Vagina (tissue), 2 donors: ENCODE measurements at regions not wholly inside any gene's neighbourhood (a gene's known extent, or its start where the extent isn't known, plus 50 kb on each side); places are given as distances from the start of the nearest gene placed in this dataset.
A peak's percentile ranks its signal among the peaks of the same experiment; 100 is the strongest.

ENCODE experiments used
- DNase-seq, 2 donors: peaks; one replicate each; pipeline ENCODE4 v3.0.0-alpha.2; 2017; ENCODE audit errors: extremely low spot score in 2 of 2
- H3K27ac ChIP-seq: fragments of 200-600 bp; sonication (generic); one replicate; pipeline ENCODE4 v1.5.1; 2019
- H3K27me3 ChIP-seq: fragments of 200-600 bp; sonication (generic); one replicate; pipeline ENCODE4 v1.5.1; 2019
- H3K36me3 ChIP-seq, 2 donors: fragments of 200-600 bp; sonication (generic); one replicate each; pipeline ENCODE4 v1.5.1; 2017 to 2019
- H3K4me1 ChIP-seq: fragments of 200-600 bp; sonication (generic); one replicate; pipeline ENCODE4 v1.5.1; 2019
- H3K4me3 ChIP-seq, 2 donors: fragments of 200-600 bp; sonication (generic); 1 replicate in 1 of 2; 2 replicates in 1 of 2; pipeline ENCODE4 v1.5.1; 2016 to 2019
- H3K9me3 ChIP-seq: fragments of 200-600 bp; sonication (generic); one replicate; pipeline ENCODE4 v1.5.1; 2019
- POLR2A ChIP-seq, 2 donors: fragments of 450-650 bp; IDR thresholded peaks; one replicate each; pipeline ENCODE4 v1.6.1; 2017; ENCODE audit warnings: antibody characterized with exemption in 2 of 2, mild to moderate bottlenecking in 2 of 2, moderate library complexity in 2 of 2
- POLR2AphosphoS5 ChIP-seq, 2 donors: sonication (generic); formaldehyde crosslinking; IDR thresholded peaks; one replicate each; pipeline ENCODE4 v1.9.0; 2017; ENCODE audit warnings: antibody characterized with exemption in 2 of 2, mild to moderate bottlenecking in 2 of 2, low read depth in 1 of 2; ENCODE audit not compliant: insufficient read depth in 1 of 2
- intact Hi-C: fragments of 100-400 bp; cut with DNase I; formaldehyde crosslinking; loops from one replicate; pipeline ENCODE4 v1.15.1; 2023
- TF ChIP-seq, protein P1 (sequence below), 3 experiments: fragments of 450-650 bp in 2 of 3; fragments of 200-600 bp in 1 of 3; sonication (generic) in 1 of 3; IDR thresholded peaks; one replicate each; pipeline ENCODE4 v1.5.1; 2017 to 2019; ENCODE audit warnings: antibody characterized with exemption in 3 of 3, mild to moderate bottlenecking in 2 of 3, moderate library complexity in 2 of 3

GRCh38 chr2:38200598-38200997 is 124.6 kb upstream of the CYP1B1 start:
- Histone ChIP-seq H3K9me3 (no peaks in the 10 kb centered on the region), H3K36me3 (no peaks in the 10 kb centered on the region), H3K27me3 (no peaks in the 10 kb centered on the region), H3K27ac (no peak overlapping the region), H3K4me1 (no peaks in the 10 kb centered on the region), H3K4me3 (no peak overlapping the region)
- TF ChIP-seq POLR2A (IDR thresholded peaks at IDR 0.05) (no peak), POLR2AphosphoS5 (IDR thresholded peaks at IDR 0.05; ENCODE audit: insufficient read depth in 1 of 2, low read depth in 1 of 2) (peak in 1 of 2 donors; percentile 14)
- DNase-seq, result no peak
- intact Hi-C loops, result no loop called here

- Histone ChIP-seq H3K9me3 (no peaks in the 10 kb centered on the region), H3K27ac (no peak overlapping the region), H3K27me3 (no peaks in the 10 kb centered on the region), H3K4me1 (no peaks in the 10 kb centered on the region), H3K36me3 (no peaks in the 10 kb centered on the region), H3K4me3 (no peak overlapping the region)
- no peak for DNase-seq
- TF ChIP-seq POLR2AphosphoS5 (IDR thresholded peaks at IDR 0.05; ENCODE audit: insufficient read depth in 1 of 2, low read depth in 1 of 2), result no peak
- TF ChIP-seq, protein P1, sequence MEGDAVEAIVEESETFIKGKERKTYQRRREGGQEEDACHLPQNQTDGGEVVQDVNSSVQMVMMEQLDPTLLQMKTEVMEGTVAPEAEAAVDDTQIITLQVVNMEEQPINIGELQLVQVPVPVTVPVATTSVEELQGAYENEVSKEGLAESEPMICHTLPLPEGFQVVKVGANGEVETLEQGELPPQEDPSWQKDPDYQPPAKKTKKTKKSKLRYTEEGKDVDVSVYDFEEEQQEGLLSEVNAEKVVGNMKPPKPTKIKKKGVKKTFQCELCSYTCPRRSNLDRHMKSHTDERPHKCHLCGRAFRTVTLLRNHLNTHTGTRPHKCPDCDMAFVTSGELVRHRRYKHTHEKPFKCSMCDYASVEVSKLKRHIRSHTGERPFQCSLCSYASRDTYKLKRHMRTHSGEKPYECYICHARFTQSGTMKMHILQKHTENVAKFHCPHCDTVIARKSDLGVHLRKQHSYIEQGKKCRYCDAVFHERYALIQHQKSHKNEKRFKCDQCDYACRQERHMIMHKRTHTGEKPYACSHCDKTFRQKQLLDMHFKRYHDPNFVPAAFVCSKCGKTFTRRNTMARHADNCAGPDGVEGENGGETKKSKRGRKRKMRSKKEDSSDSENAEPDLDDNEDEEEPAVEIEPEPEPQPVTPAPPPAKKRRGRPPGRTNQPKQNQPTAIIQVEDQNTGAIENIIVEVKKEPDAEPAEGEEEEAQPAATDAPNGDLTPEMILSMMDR (IDR thresholded peaks at IDR 0.05), result no peak
- TF ChIP-seq POLR2A (IDR thresholded peaks at IDR 0.05), result no peak
- intact Hi-C loops, result no loop called here
Observed at GRCh38 chr2:38199127-38199526, 123.2 kb upstream of the CYP1B1 start.

GRCh38 chr2:38194751-38195150 is 118.8 kb upstream of the CYP1B1 start:
- DNase-seq, result no peak
- Histone ChIP-seq H3K27me3 (no peaks in the 10 kb centered on the region), H3K4me3 (no peak overlapping the region), H3K36me3 (no peaks in the 10 kb centered on the region), H3K27ac (no peak overlapping the region), H3K9me3 (no peaks in the 10 kb centered on the region), H3K4me1 (no peaks in the 10 kb centered on the region)
- intact Hi-C loops, result no loop called here
- TF ChIP-seq, protein P1 (IDR thresholded peaks at IDR 0.05), result no peak
- TF ChIP-seq POLR2AphosphoS5 (IDR thresholded peaks at IDR 0.05; ENCODE audit: insufficient read depth in 1 of 2, low read depth in 1 of 2) (no peak), POLR2A (IDR thresholded peaks at IDR 0.05) (no peak)

DNA sequence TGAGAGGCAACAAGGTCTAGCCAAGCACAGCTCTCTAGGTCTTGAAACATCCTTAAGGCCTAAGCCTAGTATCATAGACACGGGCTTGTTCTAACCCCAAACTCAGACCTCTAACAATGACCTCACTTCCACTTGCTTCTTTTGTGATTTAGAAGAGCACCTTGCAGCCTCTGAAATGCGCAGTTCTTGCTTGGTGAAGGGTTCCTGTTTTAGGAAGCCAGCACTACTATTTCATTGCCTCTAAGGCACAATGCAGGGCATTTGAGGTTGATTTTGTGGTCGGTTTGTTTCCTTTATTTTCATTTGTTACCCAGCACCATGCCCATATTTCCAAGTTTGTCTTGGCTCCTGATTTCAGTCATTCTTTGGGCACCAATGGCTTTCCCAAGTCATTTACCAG is 117.0 kb upstream of the CYP1B1 start:
- peaks cover 10% of the 10 kb centered on the region for H3K4me1 ChIP-seq
- H3K36me3 ChIP-seq, result no peaks in the 10 kb centered on the region
- TF ChIP-seq POLR2A (IDR thresholded peaks at IDR 0.05), result no peak
- no peak for TF ChIP-seq POLR2AphosphoS5 (IDR thresholded peaks at IDR 0.05; ENCODE audit: insufficient read depth in 1 of 2, low read depth in 1 of 2)
- TF ChIP-seq, protein P1 (IDR thresholded peaks at IDR 0.05), result no peak
- no peak for DNase-seq
- no peaks in the 10 kb centered on the region for H3K9me3 ChIP-seq
- H3K27me3 ChIP-seq, result no peaks in the 10 kb centered on the region
- no peak overlapping the region for H3K27ac ChIP-seq
- intact Hi-C loops, result no loop called here
- H3K4me3 ChIP-seq, result no peak overlapping the region

GRCh38 chr2:38192046-38192445 is 116.1 kb upstream of the CYP1B1 start:
- H3K4me1 ChIP-seq, result peaks cover 15% of the 10 kb centered on the region
- H3K27me3 ChIP-seq, result no peaks in the 10 kb centered on the region
- TF ChIP-seq POLR2AphosphoS5 (IDR thresholded peaks at IDR 0.05; ENCODE audit: insufficient read depth in 1 of 2, low read depth in 1 of 2) (no peak), POLR2A (IDR thresholded peaks at IDR 0.05) (no peak)
- TF ChIP-seq, protein P1 (IDR thresholded peaks at IDR 0.05), result no peak
- intact Hi-C loops, result no loop called here
- no peak overlapping the region for H3K27ac ChIP-seq
- H3K36me3 ChIP-seq, result no peaks in the 10 kb centered on the region
- H3K9me3 ChIP-seq, result no peaks in the 10 kb centered on the region
- no peak for DNase-seq
- H3K4me3 ChIP-seq, result no peak overlapping the region
